ENCODE measurements at regions not wholly inside any gene's neighbourhood (a gene's known extent, or its start where the extent isn't known, plus 50 kb on each side); places are given as distances from the start of the nearest gene placed in this dataset.
"Not testable (repeated sequence)": the region's sequence is repeated elsewhere in the genome, so short reads cannot be mapped to it uniquely, and the experiment has no call there.

DNA sequence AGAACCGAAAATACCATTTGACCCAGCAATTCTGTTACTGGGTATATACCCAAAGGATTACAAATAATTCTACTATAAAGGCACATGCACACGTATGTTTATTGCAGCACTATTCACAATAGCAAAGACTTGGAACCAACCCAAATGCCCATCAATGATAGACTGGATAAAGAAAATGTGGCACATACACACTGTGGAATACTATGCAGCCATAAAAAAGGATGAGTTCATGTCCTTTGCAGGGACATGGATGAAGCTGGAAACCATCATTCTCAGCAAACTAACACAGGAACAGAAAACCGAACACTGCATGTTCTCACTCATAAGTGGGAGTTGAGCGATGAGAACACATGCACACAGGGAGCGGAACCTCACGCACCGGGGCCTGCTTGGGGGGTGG, 134.4 kb downstream of the FGF18 start:
- H3K4me1 ChIP-seq (replicated peaks in 1 of 4; ENCODE audit: control insufficient read depth in 3 of 4, insufficient read depth in 4 of 4, low read length in 3 of 4); H2BK20ac ChIP-seq (ENCODE audit: low read length); H2BK5ac ChIP-seq (ENCODE audit: low read depth, low read length); H2AK5ac ChIP-seq (ENCODE audit: low read depth, low read length); H3K23me2 ChIP-seq (ENCODE audit: low read depth, low read length); POLR2A ChIA-PET (ENCODE audit: partially characterized antibody); H3K23ac ChIP-seq (ENCODE audit: insufficient read length); H2BK15ac ChIP-seq (ENCODE audit: low read length); H4K5ac ChIP-seq (ENCODE audit: insufficient read length, low read depth, low read length); H4K91ac ChIP-seq (replicated peaks; ENCODE audit: insufficient read length, low read length); H3K9ac ChIP-seq (replicated peaks in 1 of 4; ENCODE audit: extremely low read depth in 1 of 4, low read depth in 3 of 4, low read length in 3 of 4); H4K20me1 ChIP-seq (replicated peaks in 1 of 2; ENCODE audit: control insufficient read depth in 1 of 2, insufficient read depth in 2 of 2, low read length in 2 of 2); H2BK12ac ChIP-seq (ENCODE audit: low read depth, low read length); FAIRE-seq; H3K4me2 ChIP-seq (ENCODE audit: insufficient read depth in 1 of 2, low read depth in 2 of 2, low read length in 2 of 2); H3K79me2 ChIP-seq (ENCODE audit: control insufficient read depth in 1 of 2, insufficient read depth in 2 of 2, low read length in 2 of 2); H2BK120ac ChIP-seq (replicated peaks; ENCODE audit: low read depth, low read length); H3K14ac ChIP-seq (ENCODE audit: insufficient read length); H3K36me3 ChIP-seq (ENCODE audit: control insufficient read depth in 2 of 4, insufficient read depth in 4 of 4, low read length in 3 of 4); H3K56ac ChIP-seq (replicated peaks; ENCODE audit: insufficient read length, low read depth, low read length); H3K27me3 ChIP-seq (replicated peaks in 1 of 4; ENCODE audit: control insufficient read depth in 3 of 4, extremely low read depth in 1 of 4, insufficient read depth in 3 of 4, low read length in 3 of 4); H4K8ac ChIP-seq (ENCODE audit: extremely low read depth, insufficient read depth, low read length); CTCF ChIA-PET (ENCODE audit: partially characterized antibody); H3K18ac ChIP-seq (ENCODE audit: extremely low read depth, low read length); H3K4me3 ChIP-seq (ENCODE audit: extremely low read depth in 1 of 4, insufficient read depth in 2 of 4, low read depth in 3 of 4, low read length in 4 of 4); DNase-seq (ENCODE audit: low read depth in 1 of 2, low spot score in 2 of 2); H3K4ac ChIP-seq (replicated peaks; ENCODE audit: insufficient read length, low read depth, low read length); H3K79me1 ChIP-seq (ENCODE audit: low read depth, low read length); H2AFZ ChIP-seq (ENCODE audit: low read length); H3K9me3 ChIP-seq (ENCODE audit: insufficient read depth in 2 of 2, low read depth in 1 of 2, low read length in 1 of 2); H3K27ac ChIP-seq (ENCODE audit: low read depth, low read length): not testable (repeated sequence)
- WGBS, 2 experiments (ENCODE audit: extremely low coverage in 1 of 2, insufficient coverage in 1 of 2, insufficient read length in 1 of 2, insufficient replicate concordance in 2 of 2, low coverage in 1 of 2, low lambda C conversion rate in 2 of 2, missing lambda C conversion rate in 1 of 2) = 97% methylated on average over 7 of the region's 7 CpGs; no CpG with 5 or more reads in 1 of the 2 experiments

Measured in H1 (cell line).